Mucosa of gallbladder (tissue), 1 donor: ENCODE measurements at regions not wholly inside any gene's neighbourhood (a gene's known extent, or its start where the extent isn't known, plus 50 kb on each side); places are given as distances from the start of the nearest gene placed in this dataset.
"Not testable (repeated sequence)": the region's sequence is repeated elsewhere in the genome, so short reads cannot be mapped to it uniquely, and the experiment has no call there.

Source experiments
- DNase-seq: peaks from one replicate; pipeline ENCODE4 v3.0.0-alpha.2; 2020; ENCODE audit warnings: low spot score
- donor health status: DM: no; HTN: no; CAD: no.

DNA sequence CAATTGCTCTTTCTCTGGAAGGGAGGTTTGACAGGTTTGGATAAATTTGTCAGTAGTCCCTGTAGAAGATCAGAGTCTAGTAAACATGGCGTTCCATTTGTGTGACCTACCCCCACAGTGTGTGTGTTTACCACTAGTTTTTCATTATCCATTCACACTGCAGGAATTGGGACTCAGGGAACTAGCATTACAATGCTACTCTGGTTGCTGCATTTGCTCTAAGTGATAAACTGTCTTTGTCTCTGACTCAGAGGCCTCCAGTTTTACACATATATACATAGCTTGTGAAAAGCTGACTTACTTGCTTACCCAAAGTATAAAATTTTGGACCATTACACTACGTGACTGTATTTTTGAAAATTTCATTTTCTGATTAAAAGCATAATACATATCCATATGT, 1604.0 kb downstream of the REEP3 start:
- DNase-seq: no peak

DNA sequence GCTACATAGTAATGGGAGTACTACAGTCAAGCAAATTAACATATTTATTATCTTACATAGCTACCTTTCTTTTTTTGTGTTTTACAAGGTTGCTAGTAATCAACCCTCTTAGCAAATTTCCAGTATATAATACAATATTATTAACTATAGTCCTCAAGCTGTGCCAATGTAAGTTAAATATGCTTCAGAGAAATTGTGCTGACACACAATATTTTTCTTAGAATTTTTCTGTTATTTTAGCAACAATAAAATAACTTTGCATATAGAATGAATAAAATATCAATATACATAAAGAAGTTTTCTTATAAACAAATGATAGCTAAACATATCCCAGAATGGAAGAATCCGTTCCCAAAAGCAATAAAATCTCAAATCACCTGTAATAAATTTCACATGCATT, 1605.1 kb downstream of the REEP3 start:
- no peak for DNase-seq

DNA sequence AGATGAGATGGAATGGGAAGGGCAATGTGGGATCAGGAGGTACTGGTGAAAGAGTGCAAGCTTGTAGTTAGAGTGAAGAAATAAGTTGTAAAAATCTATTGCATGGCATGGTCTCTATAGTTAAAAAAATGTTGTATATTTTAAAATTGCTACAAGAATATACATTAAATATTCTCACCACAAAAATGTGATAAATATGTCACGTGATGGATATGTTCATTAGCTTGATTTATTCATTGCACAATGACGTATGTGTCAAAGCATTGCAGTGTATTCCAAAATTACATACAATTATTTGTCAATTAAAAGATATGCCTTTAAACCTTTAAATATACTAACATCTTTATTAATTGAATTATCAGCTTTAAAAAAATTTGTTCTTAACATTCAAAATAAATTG, 1607.1 kb downstream of the REEP3 start:
- DNase-seq: no peak

DNA sequence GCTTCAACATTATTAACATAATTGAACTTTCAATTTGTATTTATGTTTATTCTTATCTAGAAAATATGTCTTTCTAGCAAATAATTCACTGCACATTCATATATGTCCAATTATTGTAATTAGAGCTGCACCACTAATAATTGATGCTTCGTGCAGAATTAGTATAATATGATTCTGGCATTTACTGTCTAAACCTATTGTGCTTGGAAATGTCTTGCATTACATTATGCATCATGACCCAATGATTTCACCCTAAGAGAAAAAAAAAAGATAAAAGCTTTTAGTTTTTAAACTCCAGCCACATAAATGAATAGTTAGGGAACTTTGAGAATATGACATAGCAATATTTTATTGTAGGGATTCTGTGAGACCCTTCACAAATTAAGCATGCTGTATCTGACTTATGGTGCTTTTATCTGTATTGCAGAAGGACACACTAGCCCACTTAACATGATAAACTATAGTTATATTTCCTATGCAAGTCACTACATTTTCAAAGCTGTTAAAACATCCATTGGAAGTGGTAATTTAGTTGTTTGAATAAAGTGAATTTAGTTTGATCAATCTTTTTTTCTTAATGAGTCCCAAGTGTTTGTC, 1609.1 kb downstream of the REEP3 start:
- no peak for DNase-seq

DNA sequence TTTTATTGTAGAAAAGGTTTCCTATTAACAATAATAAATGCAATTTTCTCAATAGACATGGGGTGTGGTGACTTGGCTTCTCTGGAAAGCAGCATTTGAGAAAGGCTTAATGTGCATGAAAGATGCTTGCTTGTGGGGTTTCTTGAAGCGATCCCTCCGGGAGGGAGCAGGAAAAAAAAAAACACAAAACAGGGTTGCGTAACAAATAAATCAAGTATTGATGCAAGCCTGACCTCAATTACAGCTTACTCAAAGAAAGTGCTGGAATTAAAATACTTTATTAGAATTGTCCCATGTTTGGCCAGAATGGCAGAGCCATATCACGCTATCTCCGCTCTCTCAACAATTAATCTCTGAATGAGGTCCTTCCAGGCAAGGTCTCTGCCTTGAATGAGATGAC, 1612.5 kb downstream of the REEP3 start:
- DNase-seq: no peak

DNA sequence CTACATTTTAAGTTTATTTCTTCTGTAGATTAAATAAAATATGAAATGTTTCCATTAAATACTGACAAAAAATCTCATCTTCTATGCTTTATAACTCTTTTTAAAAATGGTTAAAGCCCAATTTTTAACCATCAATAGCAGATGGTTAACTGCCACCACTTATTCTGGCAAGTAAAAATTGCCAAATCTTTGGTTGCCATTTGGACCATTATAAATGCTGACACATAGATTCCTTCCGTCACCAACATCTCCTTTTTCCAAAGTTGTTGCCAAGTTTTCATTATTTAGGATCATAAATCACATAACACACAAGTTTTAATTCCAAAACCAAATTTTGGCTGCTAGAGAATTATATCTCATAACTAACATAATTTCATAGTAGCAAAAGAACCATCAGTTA, 1614.3 kb downstream of the REEP3 start:
- DNase-seq: no peak

DNA sequence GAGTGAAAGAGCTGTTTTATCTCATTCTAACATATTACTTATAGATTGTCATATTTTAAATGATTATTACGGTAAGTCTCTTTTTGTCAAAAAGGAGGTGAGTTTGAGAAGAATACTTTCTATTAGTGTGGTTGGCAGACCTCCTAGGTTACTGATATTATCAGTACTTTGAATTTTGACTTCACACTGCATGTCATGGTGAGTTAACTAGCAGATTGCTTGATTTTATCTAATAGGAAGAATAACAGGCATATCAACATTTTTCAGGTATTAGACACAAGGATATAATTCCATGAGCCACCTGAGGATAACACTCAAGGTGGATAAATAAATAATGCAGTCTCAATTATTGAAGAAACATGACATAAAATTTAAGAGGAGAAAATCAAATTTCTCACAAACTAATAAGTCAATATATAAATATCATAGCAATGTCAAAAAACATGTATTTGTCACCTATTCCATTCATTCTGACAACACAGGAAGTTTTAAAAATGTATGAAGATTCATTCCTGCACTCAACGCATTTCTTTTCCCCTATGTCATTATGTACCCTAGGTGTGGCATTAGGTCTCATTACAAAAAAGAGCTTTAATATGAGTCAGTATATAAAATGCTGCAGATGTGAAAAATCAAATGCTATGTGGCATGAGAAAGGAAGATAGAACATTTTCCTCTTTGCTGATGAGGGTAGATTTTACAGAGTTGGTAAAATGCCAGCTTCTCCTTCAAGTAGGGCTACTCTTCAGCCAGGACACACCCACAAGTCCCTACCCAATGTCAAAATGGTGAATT, 1621.6 kb downstream of the REEP3 start:
- DNase-seq: no peak

DNA sequence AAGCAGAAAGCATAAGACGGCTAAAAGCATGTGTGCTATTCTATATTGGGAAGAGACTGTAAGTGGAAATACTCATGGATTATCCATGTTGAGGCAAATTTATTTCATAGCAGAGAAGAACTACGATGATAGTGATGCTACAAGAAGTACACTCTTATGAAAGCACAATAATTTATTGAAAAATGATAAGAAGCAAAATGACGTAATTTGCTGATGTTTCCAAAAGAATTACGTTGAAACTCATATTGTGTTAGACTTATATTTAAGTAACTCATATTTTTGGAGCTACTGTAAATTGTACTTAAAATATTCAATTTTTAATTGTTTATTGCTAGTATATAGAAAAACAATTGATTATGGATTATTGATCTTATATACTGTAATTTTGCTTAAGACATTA, 1622.5 kb downstream of the REEP3 start:
- DNase-seq: no peak

DNA sequence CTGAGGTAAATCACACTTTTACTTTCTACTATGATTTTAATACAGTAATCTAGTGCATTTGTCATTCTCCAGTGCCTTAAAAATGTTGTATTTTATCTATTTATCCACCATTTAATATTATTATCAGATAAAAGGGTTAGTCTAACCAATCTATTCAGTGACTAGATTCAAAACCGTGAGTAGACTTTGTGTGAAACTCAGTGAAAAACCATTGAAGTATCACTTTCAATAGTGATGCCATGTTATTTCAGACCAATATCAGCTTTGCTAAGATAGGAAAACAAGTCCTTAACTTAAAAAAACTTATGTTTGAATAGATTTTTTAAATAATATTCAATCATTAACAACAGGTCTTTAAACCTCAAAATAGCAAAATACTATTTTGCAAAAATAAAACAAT, 1628.7 kb downstream of the REEP3 start:
- no peak for DNase-seq

DNA sequence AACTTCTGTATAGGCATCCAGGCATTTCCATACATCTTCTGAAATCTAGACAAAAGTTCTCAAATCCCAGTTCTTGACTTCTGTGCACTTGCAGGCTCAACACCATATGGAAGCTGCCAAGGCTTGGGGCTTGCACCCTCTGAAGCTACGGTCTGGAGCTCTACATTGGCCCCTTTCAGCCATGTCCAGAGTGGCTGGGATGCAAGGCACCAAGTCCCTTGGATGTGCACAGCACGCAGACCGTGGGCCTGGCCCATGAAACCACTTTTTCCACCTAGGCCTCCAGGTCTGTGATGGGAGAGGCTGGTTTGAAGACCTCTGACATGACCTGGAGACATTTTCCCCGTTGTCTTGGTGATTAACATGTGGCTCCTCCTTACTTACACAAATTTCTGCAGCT, 1645.1 kb downstream of the REEP3 start:
- no peak for DNase-seq

DNA sequence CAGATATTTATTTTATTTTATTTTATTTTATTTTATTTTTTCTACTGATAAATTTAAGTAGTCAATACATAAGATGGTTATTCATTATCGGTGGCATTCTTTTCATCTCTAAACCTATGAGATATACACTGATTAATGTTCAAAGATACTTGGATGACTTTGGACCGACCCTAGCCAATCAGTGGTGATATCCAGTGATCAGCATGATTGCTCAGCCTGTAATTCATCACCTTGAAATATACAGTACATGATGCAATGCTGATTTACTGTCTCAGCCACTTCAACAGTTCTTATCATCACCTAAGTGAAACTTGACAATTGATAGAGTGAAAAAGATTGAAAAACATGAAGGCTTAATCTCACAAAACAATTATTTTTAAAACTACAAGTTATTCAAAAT, 1651.0 kb downstream of the REEP3 start:
- DNase-seq: no peak

DNA sequence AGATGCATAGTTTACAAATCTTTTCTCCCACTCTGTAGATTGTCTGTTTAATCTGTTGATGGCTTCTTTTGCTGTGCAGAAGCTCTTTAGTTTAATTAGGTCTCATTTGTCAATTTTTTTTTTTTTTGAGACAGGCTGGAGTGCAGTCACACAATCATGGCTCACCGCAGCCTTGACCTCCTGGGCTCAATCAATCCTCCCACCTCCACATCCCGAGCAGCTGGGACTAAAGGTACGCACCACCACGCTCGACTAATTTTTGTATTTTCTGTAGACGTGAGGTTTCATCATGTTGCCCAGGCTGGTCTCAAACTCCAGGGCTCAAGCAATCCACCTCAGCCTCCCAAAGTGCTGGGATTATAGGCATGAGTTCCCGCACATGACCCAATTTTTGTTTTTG, 1655.8 kb downstream of the REEP3 start:
- no peak for DNase-seq

DNA sequence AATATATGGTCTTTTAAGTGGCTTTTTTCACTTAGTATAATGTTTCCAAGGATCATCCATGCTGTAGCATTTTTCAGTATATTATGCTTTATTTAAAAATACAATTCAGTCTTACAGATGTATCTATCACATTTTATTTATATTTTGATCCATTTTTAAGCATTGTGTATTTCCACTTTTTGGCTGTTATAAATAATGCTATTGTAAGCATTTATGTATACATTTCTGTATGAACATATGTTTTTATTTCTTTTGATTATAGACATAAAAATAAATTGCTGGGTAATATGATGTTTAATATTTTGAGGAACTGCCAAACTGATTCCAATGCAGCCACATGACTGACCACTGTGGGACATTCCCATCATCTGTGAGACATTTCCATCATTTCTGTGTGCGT, 1662.0 kb downstream of the REEP3 start:
- no peak for DNase-seq

DNA sequence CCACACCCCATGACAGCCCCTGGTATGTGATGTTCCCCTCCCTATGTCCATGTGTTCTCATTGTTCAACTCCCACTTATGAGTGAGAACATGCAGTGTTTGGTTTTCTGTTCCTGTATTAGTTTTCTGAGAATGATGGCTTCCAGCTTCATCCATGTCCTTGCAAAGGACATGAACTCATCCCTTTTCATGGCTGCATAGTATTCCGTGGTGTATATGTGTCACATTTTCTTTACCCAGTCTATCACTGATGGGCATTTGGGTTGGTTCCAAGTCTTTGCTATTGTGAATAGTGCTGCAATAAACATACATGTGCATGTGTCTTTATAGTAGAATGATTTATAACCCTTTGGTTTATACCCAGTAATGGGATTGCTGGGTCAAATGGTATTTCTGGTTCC, 1665.5 kb downstream of the REEP3 start:
- DNase-seq: not testable (repeated sequence)

DNA sequence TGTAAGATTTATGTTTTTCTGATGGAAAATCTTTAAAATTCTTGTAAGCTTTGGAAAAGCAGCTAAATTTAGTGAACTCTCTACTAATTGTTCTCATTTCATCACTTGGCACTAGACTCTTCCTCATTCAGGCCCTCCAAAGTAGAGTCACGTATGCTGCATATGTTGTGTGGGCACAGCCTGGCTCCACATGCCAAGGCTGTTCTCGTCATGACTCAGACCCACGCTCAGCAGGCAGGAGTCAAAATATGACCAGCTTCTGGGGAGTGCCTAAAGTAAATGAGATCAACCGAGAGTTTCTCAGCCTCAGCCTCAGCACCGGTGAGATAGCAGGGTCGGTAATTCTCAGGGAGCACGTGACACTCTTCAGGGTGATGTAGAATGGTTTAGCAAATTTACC, 1672.9 kb downstream of the REEP3 start:
- DNase-seq: no peak

DNA sequence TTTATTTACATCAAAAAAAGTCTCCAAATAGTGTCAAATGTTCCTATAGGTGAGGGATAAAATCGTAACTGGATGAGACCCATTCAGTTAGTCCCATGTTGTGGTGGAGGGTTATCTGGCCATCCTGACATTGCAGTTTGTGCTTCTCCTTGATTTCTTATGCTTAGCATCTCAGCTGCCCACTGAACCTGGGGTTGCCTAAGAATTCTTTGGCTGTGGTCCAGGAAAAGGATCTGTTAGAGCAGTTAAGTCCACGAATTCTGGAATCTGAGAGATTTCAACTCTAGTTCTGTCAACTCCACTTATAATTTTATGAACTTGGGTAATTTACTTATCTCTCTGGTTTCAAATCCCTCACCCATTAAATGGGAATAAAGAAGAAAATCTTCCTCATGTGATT, 1673.4 kb downstream of the REEP3 start:
- no peak for DNase-seq

DNA sequence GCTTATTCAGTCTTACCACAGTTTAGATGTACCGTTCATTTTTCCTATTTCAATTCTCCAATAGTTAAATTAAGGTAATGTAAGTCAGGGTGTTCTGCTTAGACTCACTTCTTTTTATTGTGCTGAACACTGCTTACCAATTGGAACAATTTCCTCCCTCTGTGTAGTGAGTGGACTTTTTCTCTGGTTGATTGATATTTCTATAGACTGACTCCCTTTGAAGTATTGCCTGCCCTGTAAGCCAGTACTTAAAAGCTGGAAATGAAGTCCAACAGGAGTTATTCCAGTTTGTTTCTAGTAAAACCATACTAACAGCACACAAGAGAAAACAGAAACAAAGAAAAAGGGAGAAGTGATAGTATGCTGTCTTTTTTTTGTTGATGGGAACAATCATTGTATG, 1674.9 kb downstream of the REEP3 start:
- DNase-seq: no peak

DNA sequence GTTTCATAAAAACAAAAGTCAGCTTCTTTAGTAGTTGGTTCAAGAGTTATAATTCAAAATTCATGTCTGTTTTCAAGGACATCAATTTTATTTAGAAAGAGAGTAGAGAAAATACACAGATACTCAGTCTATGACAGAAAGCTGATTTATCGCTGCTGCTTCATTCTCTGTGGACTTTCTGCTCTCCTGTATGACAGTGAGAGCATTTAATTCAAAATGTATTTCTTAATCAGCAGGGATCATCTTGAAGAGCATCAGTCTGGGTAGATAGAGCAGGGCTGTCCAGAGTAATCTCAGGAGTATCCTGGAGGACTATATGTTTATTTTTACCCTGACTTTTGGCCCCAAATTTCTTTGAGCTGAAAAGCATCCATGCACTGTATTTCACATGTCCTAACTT, 1676.7 kb downstream of the REEP3 start:
- DNase-seq: no peak

DNA sequence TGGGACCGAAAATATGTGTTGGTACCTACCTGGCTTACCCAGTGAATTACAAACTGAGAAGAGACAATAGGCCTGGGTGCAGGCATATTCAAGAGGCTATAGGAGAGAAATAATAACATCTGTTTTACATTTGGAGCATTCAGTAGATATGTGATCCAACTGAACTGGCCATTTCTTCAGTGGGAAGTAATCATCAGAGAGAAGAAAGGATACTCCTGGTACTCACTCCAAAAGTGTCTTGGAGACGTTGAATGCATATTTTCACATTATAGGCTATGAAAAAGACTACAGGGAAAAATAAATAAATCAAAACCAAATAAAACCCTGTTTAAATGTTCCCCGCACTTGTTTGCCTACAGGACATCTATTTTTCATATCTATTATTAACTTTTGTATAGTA, 1680.3 kb downstream of the REEP3 start:
- DNase-seq: no peak

DNA sequence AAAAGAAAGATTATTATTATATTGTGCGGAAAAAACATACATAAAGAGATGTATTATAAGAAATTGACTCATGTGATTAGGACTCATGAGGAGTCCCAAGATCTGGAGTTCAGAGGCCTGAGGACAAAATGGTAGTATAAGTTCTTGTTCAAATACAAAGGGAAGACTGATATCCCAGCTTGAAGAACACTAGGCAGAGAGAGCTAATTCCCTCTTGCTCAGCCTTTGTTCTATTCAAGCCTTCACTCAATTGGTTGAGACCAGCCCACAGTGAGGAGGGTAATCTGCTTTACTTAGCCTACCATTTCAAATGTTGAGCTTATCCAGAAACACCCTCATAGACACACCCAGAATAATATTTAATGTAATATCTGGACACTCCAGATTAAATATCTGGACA, 1683.8 kb downstream of the REEP3 start:
- no peak for DNase-seq

DNA sequence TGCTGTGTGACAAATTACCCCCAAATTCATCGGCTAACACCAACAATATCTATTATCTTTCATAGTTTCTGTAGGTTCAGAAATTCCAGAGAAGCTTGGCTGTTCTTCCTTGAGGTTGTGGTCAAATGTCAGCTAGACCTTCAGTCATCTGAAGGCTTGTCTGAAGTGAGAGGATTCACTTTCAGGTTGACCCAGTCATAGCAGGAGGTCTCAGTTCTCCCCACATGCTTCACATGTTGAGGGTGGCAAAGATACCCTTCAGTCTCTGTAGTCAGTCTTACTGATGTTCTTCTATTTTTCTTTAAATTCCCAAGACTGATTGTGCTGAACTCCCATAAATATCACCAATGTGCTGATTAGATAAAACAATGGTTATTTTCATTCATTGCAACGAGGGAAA, 1692.0 kb downstream of the REEP3 start:
- no peak for DNase-seq

DNA sequence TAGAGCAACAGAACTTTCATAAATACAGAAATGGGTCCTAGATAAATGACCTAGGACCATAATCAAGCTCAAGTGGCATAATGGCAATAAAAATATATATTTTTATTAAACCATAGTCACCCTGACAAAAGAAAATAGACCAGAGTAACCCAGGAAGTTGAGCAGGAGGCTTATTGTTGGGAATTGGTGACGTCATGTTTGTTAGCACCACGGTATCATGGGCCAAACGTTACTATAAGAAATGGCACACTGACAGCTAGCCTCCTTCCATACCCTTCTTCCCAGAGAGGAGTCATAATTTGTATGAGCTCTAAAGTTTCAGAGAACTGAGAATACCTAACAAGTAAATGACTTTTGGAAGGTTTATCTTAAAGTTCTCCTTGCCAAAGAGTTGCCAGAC, 1698.2 kb downstream of the REEP3 start:
- DNase-seq: no peak

DNA sequence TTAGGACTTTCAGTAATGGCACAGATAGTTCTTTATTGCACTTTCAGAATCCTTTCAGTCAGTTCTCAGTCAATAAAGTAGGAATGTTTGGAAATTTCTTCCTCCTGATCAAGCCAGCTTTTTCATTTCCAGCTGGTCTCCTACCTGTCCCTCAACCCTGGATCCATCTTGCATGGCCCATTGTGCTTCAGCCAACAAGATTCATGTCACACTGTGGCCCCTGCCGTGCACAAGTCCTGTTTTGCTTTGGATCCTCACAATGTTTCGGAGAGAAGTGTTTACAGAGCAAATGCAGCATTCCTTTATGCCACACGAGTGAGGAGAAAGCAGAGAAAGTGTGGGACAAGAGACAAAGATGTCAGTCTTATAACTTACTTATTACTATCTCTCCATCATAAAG, 1694.7 kb upstream of the LRRTM3 start:
- DNase-seq: no peak

DNA sequence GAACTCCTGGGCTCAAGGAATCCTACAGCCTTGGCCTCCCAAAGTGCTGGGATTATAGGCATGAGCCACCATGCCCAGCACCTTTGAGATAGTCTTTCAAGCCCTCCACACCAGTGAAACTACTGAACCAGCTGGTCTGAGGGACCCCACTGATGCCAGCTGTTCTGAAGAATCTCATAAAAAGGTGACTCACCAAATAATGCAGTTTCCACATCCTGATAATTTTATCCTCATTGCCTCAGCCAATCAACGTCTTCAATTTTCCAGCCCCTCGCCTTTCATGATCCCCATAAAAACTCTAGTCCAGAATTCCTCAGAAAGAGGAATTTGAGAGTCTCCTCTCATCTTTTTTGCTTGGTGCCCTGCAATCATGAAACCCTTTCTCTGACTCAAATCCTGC, 1691.6 kb upstream of the LRRTM3 start:
- DNase-seq: no peak
